Keratinocyte (primary cell): ENCODE measurements at regions not wholly inside any gene's neighbourhood (a gene's known extent, or its start where the extent isn't known, plus 50 kb on each side); places are given as distances from the start of the nearest gene placed in this dataset.

Experiments
- DNase-seq: peaks from one replicate; pipeline ENCODE4 v3.0.0-alpha.2; 2011; ENCODE audit warnings: low read depth, missing footprints, low spot score
- FAIRE-seq: peaks from 2 replicates; lab custom pipeline; 2011; peaks lifted over from hg19 to GRCh38; lab: Jason Lieb, UNC
- H2AFZ ChIP-seq: 2 replicates; pipeline ENCODE4 v1.6.0; 2012; ENCODE audit warnings: low read length, control low read depth, inconsistent platforms; ENCODE audit not compliant: control insufficient read depth
- H3K27ac ChIP-seq: 2 replicates; pipeline ENCODE4 v1.5.1; 2011; ENCODE audit warnings: low read length; ENCODE audit not compliant: control insufficient read depth, insufficient read depth
- H3K27me3 ChIP-seq: 3 replicates; pipeline ENCODE4 v1.6.0; 2011; ENCODE audit warnings: low read length; ENCODE audit not compliant: control insufficient read depth, insufficient read depth; ENCODE audit errors: extremely low read depth
- H3K36me3 ChIP-seq, 2 experiments: 2 replicates in 1 of 2; 3 replicates in 1 of 2; pipeline ENCODE4 v1.5.1; 2011; ENCODE audit warnings: low read length in 2 of 2, mild to moderate bottlenecking in 1 of 2; ENCODE audit not compliant: control insufficient read depth in 2 of 2, insufficient read depth in 2 of 2; ENCODE audit errors: extremely low read depth in 1 of 2
- H3K4me1 ChIP-seq: 3 replicates; pipeline ENCODE4 v1.5.1; 2011; ENCODE audit warnings: low read length; ENCODE audit not compliant: control insufficient read depth, insufficient read depth; ENCODE audit errors: extremely low read depth
- H3K4me2 ChIP-seq: 3 replicates; pipeline ENCODE4 v1.6.0; 2011; ENCODE audit warnings: low read depth, low read length; ENCODE audit not compliant: control insufficient read depth, insufficient read depth; ENCODE audit errors: extremely low read depth
- H3K4me3 ChIP-seq, 3 experiments: fragments of 200-600 bp in 1 of 3; sonication (generic) in 1 of 3; 2 replicates in 2 of 3; 3 replicates in 1 of 3; pipeline ENCODE4 v1.5.1; 2011 to 2016; ENCODE audit warnings: low read length in 3 of 3, mild to moderate bottlenecking in 3 of 3, control low read depth in 2 of 3, inconsistent platforms in 1 of 3, low read depth in 1 of 3, mixed read lengths in 1 of 3, mixed run types in 1 of 3, moderate library complexity in 1 of 3; ENCODE audit not compliant: control insufficient read depth in 2 of 3, insufficient read depth in 2 of 3; ENCODE audit errors: extremely low read depth in 1 of 3
- H3K79me2 ChIP-seq: 2 replicates; pipeline ENCODE4 v1.6.0; 2012; ENCODE audit warnings: low read length; ENCODE audit not compliant: control insufficient read depth, insufficient read depth
- H3K9ac ChIP-seq: 3 replicates; pipeline ENCODE4 v1.6.0; 2011; ENCODE audit warnings: low read length; ENCODE audit not compliant: control insufficient read depth, insufficient read depth; ENCODE audit errors: extremely low read depth
- H3K9me1 ChIP-seq: 3 replicates; pipeline ENCODE4 v1.6.0; 2011; ENCODE audit warnings: low read length; ENCODE audit not compliant: control insufficient read depth, insufficient read depth; ENCODE audit errors: extremely low read depth
- H3K9me3 ChIP-seq: 2 replicates; pipeline ENCODE4 v1.5.1; 2012; ENCODE audit warnings: low read depth, low read length; ENCODE audit not compliant: control insufficient read depth
- H4K20me1 ChIP-seq: 3 replicates; pipeline ENCODE4 v1.6.0; 2011; ENCODE audit warnings: low read length; ENCODE audit not compliant: control insufficient read depth, insufficient read depth; ENCODE audit errors: extremely low read depth
- EZH2 ChIP-seq: IDR thresholded peaks from one replicate; pipeline ENCODE4 v1.6.1; 2012; ENCODE audit warnings: inconsistent platforms, mild to moderate bottlenecking, low read length, moderate library complexity
- dilution Hi-C: fragments of 300-500 bp; cut with MboI; formaldehyde crosslinking; loops from one replicate; pipeline ENCODE4 v1.7.0; 2020; ENCODE audit warnings: low sequenced_read_pairs; ENCODE audit not compliant: extremely low pct_ligation_motif_present
- TF ChIP-seq, protein P1 (sequence below), 3 experiments: IDR thresholded peaks in 1 of 3; conservative IDR thresholded peaks in 1 of 3; optimal IDR thresholded peaks in 1 of 3; 2 replicates in 2 of 3; 3 replicates in 1 of 3; pipeline versions ENCODE3 to v1.5.1; 2011; ENCODE audit warnings: low read length in 3 of 3, mild to moderate bottlenecking in 3 of 3, moderate library complexity in 2 of 3, control low read depth in 1 of 3, inconsistent platforms in 1 of 3; ENCODE audit not compliant: insufficient read depth in 2 of 3; ENCODE audit errors: extremely low read depth in 1 of 3

DNA sequence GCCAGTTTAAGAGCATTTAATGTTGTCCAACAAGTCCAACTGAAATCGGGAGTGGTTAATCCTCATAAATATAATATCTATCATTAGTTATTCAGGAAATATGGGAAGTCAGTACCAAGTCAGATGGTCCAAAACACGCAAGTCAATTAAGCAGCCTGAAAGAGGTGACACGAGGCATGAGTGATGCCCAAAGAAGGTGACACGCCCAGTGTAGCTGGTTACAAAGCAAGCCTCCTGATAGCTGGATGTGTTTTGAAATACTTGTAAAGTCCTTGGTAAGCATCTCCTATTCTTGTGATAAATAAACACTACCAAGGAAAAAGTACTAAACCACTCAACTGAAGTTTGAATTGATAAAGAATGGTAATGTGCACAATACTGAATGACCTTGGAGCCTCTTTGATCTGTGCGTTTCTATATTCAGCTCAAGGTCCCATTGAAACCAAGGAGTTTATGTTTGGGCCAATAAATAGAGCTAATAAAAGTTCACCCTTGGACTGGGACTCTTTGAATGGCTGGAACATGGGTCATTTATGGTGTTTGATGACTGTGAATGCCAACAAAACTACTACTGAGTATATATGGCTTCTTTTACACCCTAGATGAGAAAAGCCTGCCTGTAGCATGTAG is 93.2 kb upstream of the KLF3 start:
- H3K9ac ChIP-seq = no peak overlapping the region
- H3K79me2 ChIP-seq = no peaks in the 10 kb centered on the region
- no peaks in the 10 kb centered on the region for H4K20me1 ChIP-seq
- no peak for FAIRE-seq
- H3K4me3 ChIP-seq = no peak overlapping the region
- no peak overlapping the region for H2AFZ ChIP-seq
- no peak for DNase-seq
- H3K36me3 ChIP-seq = no peaks in the 10 kb centered on the region
- dilution Hi-C loops = no loop called here
- peaks cover 17% of the 10 kb centered on the region for H3K4me1 ChIP-seq
- TF ChIP-seq EZH2 = no peak
- TF ChIP-seq, protein P1, sequence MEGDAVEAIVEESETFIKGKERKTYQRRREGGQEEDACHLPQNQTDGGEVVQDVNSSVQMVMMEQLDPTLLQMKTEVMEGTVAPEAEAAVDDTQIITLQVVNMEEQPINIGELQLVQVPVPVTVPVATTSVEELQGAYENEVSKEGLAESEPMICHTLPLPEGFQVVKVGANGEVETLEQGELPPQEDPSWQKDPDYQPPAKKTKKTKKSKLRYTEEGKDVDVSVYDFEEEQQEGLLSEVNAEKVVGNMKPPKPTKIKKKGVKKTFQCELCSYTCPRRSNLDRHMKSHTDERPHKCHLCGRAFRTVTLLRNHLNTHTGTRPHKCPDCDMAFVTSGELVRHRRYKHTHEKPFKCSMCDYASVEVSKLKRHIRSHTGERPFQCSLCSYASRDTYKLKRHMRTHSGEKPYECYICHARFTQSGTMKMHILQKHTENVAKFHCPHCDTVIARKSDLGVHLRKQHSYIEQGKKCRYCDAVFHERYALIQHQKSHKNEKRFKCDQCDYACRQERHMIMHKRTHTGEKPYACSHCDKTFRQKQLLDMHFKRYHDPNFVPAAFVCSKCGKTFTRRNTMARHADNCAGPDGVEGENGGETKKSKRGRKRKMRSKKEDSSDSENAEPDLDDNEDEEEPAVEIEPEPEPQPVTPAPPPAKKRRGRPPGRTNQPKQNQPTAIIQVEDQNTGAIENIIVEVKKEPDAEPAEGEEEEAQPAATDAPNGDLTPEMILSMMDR (optimal IDR thresholded peaks at IDR 0.05 in 1 of 3, IDR thresholded peaks at IDR 0.05 in 1 of 3, conservative IDR thresholded peaks at IDR 0.05 in 1 of 3; ENCODE audit: extremely low read depth in 1 of 3, insufficient read depth in 2 of 3, low read length in 3 of 3) = no peak
- no peaks in the 10 kb centered on the region for H3K9me3 ChIP-seq
- no peaks in the 10 kb centered on the region for H3K9me1 ChIP-seq
- no peaks in the 10 kb centered on the region for H3K27me3 ChIP-seq
- H3K4me2 ChIP-seq = no peak overlapping the region
- H3K27ac ChIP-seq = no peak overlapping the region

DNA sequence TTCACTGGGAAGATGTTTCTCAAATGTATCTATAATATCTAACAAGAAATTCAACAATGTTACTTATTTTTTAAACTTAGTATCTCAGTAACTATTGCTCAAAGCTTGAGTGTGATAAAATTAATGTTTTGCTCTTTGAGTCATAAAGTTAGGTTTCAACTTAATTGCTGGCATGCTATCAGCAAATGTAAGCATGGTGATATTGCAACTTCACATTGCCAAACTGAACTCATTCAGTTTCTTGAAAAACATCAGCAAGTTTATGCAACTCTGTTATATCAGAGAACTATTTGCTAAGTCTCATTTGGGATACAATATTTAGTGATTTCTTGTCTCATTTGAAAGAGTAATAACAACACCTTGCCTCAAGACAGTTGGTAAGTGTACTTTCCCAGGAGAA is 91.2 kb upstream of the KLF3 start:
- no peaks in the 10 kb centered on the region for H4K20me1 ChIP-seq
- H2AFZ ChIP-seq = no peak overlapping the region
- H3K4me1 ChIP-seq = no peaks in the 10 kb centered on the region
- no peak overlapping the region for H3K9ac ChIP-seq
- TF ChIP-seq, protein P1 (optimal IDR thresholded peaks at IDR 0.05 in 1 of 3, IDR thresholded peaks at IDR 0.05 in 1 of 3, conservative IDR thresholded peaks at IDR 0.05 in 1 of 3; ENCODE audit: extremely low read depth in 1 of 3, insufficient read depth in 2 of 3, low read length in 3 of 3) = no peak
- no peak for TF ChIP-seq EZH2
- no peaks in the 10 kb centered on the region for H3K79me2 ChIP-seq
- H3K9me1 ChIP-seq = no peaks in the 10 kb centered on the region
- H3K27me3 ChIP-seq = no peaks in the 10 kb centered on the region
- DNase-seq = no peak
- no peak overlapping the region for H3K4me3 ChIP-seq
- H3K4me2 ChIP-seq = no peak overlapping the region
- H3K36me3 ChIP-seq = no peaks in the 10 kb centered on the region
- no peaks in the 10 kb centered on the region for H3K9me3 ChIP-seq
- no peak for FAIRE-seq
- H3K27ac ChIP-seq = no peak overlapping the region
- dilution Hi-C loops = no loop called here
